K562 (cell line): ENCODE measurements at regions not wholly inside any gene's neighbourhood (a gene's known extent, or its start where the extent isn't known, plus 50 kb on each side); places are given as distances from the start of the nearest gene placed in this dataset.

Experiments
- CHD2 ChIP-seq: IDR thresholded peaks from 2 replicates; pipeline ENCODE4 v1.6.1; 2011; ENCODE audit warnings: low read depth, low read length
- HIVEP1 ChIP-seq: fragments of 250-450 bp; sonication (Bioruptor Pico); IDR thresholded peaks from 2 replicates; pipeline ENCODE4 v1.4.0; 2020; ENCODE audit warnings: mild to moderate bottlenecking
- KLF16 ChIP-seq: IDR thresholded peaks from 2 replicates; pipeline ENCODE4 v1.6.1; 2016; ENCODE audit warnings: antibody characterized with exemption
- ZNF134 ChIP-seq: fragments of 250-450 bp; sonication (Bioruptor Pico); conservative IDR thresholded peaks from 2 replicates; pipeline ENCODE4 v1.4.0; 2020
- ZNF707 ChIP-seq: fragments of 250-450 bp; sonication (Bioruptor Pico); conservative IDR thresholded peaks from 2 replicates; pipeline ENCODE4 v1.8.0; 2022; ENCODE audit warnings: inconsistent platforms, mild to moderate bottlenecking, moderate library complexity
- ZNF766 ChIP-seq: fragments of 200-800 bp; sonication (Bioruptor generic); conservative IDR thresholded peaks from 2 replicates; pipeline ENCODE4 v1.6.1; 2016; ENCODE audit warnings: missing genetic modification characterization, missing compliant biosample characterization
- ZNF79 ChIP-seq: fragments of 250-450 bp; sonication (Bioruptor Pico); IDR thresholded peaks from 2 replicates; pipeline ENCODE4 v1.4.0; 2020; ENCODE audit warnings: low read depth, mild to moderate bottlenecking, moderate library complexity
- TF ChIP-seq, protein P1 (sequence below): fragments of 450-650 bp; IDR thresholded peaks from 2 replicates; pipeline ENCODE4 v1.6.1; 2016; ENCODE audit warnings: mild to moderate bottlenecking, moderate library complexity
- TF ChIP-seq, protein P2 (sequence below): fragments of 250-450 bp; sonication (Bioruptor Pico); IDR thresholded peaks from 2 replicates; pipeline ENCODE4 v1.5.0; 2020; ENCODE audit warnings: mild to moderate bottlenecking, borderline replicate concordance
- TF ChIP-seq, protein P3 (sequence below): sonication (generic); formaldehyde crosslinking; IDR thresholded peaks from 2 replicates; pipeline ENCODE4 v1.8.1; 2023; ENCODE audit warnings: missing genetic modification reagents, mild to moderate bottlenecking, borderline replicate concordance

DNA sequence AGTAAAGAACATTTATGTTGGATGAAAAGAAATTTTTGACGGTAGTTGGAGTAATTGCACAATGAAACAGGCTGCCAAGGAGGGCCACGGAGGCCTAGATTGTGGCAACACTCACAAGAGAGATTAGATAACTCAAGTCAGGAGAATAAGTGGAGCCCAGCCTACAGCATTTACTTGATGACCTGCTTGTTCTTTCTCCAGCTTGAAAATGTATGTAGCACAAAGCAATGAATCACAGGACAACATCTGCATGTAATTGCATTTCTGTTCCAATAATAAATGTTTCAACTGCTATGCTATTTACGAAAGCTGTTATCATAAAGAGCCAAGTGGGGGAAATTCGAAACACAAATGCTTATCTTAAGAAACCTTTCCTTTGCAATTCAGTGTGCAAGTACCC is 221.2 kb upstream of the MID1 start (continued):
- TF ChIP-seq, protein P1, sequence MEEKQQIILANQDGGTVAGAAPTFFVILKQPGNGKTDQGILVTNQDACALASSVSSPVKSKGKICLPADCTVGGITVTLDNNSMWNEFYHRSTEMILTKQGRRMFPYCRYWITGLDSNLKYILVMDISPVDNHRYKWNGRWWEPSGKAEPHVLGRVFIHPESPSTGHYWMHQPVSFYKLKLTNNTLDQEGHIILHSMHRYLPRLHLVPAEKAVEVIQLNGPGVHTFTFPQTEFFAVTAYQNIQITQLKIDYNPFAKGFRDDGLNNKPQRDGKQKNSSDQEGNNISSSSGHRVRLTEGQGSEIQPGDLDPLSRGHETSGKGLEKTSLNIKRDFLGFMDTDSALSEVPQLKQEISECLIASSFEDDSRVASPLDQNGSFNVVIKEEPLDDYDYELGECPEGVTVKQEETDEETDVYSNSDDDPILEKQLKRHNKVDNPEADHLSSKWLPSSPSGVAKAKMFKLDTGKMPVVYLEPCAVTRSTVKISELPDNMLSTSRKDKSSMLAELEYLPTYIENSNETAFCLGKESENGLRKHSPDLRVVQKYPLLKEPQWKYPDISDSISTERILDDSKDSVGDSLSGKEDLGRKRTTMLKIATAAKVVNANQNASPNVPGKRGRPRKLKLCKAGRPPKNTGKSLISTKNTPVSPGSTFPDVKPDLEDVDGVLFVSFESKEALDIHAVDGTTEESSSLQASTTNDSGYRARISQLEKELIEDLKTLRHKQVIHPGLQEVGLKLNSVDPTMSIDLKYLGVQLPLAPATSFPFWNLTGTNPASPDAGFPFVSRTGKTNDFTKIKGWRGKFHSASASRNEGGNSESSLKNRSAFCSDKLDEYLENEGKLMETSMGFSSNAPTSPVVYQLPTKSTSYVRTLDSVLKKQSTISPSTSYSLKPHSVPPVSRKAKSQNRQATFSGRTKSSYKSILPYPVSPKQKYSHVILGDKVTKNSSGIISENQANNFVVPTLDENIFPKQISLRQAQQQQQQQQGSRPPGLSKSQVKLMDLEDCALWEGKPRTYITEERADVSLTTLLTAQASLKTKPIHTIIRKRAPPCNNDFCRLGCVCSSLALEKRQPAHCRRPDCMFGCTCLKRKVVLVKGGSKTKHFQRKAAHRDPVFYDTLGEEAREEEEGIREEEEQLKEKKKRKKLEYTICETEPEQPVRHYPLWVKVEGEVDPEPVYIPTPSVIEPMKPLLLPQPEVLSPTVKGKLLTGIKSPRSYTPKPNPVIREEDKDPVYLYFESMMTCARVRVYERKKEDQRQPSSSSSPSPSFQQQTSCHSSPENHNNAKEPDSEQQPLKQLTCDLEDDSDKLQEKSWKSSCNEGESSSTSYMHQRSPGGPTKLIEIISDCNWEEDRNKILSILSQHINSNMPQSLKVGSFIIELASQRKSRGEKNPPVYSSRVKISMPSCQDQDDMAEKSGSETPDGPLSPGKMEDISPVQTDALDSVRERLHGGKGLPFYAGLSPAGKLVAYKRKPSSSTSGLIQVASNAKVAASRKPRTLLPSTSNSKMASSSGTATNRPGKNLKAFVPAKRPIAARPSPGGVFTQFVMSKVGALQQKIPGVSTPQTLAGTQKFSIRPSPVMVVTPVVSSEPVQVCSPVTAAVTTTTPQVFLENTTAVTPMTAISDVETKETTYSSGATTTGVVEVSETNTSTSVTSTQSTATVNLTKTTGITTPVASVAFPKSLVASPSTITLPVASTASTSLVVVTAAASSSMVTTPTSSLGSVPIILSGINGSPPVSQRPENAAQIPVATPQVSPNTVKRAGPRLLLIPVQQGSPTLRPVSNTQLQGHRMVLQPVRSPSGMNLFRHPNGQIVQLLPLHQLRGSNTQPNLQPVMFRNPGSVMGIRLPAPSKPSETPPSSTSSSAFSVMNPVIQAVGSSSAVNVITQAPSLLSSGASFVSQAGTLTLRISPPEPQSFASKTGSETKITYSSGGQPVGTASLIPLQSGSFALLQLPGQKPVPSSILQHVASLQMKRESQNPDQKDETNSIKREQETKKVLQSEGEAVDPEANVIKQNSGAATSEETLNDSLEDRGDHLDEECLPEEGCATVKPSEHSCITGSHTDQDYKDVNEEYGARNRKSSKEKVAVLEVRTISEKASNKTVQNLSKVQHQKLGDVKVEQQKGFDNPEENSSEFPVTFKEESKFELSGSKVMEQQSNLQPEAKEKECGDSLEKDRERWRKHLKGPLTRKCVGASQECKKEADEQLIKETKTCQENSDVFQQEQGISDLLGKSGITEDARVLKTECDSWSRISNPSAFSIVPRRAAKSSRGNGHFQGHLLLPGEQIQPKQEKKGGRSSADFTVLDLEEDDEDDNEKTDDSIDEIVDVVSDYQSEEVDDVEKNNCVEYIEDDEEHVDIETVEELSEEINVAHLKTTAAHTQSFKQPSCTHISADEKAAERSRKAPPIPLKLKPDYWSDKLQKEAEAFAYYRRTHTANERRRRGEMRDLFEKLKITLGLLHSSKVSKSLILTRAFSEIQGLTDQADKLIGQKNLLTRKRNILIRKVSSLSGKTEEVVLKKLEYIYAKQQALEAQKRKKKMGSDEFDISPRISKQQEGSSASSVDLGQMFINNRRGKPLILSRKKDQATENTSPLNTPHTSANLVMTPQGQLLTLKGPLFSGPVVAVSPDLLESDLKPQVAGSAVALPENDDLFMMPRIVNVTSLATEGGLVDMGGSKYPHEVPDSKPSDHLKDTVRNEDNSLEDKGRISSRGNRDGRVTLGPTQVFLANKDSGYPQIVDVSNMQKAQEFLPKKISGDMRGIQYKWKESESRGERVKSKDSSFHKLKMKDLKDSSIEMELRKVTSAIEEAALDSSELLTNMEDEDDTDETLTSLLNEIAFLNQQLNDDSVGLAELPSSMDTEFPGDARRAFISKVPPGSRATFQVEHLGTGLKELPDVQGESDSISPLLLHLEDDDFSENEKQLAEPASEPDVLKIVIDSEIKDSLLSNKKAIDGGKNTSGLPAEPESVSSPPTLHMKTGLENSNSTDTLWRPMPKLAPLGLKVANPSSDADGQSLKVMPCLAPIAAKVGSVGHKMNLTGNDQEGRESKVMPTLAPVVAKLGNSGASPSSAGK, result no peak
- TF ChIP-seq HIVEP1 (CRISPR knock-in tag) (no peak), CHD2 (no peak), ZNF134 (no peak), ZNF766 (CRISPR knock-in tag) (peak; percentile 85), KLF16 (0 out of 2 replicates have a peak, but pooled peaks have one; percentile 38), ZNF79 (no peak), ZNF707 (CRISPR knock-in tag) (no peak)
- TF ChIP-seq, protein P2, sequence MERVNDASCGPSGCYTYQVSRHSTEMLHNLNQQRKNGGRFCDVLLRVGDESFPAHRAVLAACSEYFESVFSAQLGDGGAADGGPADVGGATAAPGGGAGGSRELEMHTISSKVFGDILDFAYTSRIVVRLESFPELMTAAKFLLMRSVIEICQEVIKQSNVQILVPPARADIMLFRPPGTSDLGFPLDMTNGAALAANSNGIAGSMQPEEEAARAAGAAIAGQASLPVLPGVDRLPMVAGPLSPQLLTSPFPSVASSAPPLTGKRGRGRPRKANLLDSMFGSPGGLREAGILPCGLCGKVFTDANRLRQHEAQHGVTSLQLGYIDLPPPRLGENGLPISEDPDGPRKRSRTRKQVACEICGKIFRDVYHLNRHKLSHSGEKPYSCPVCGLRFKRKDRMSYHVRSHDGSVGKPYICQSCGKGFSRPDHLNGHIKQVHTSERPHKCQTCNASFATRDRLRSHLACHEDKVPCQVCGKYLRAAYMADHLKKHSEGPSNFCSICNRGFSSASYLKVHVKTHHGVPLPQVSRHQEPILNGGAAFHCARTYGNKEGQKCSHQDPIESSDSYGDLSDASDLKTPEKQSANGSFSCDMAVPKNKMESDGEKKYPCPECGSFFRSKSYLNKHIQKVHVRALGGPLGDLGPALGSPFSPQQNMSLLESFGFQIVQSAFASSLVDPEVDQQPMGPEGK (CRISPR knock-in tag), result no peak
- TF ChIP-seq, protein P3, sequence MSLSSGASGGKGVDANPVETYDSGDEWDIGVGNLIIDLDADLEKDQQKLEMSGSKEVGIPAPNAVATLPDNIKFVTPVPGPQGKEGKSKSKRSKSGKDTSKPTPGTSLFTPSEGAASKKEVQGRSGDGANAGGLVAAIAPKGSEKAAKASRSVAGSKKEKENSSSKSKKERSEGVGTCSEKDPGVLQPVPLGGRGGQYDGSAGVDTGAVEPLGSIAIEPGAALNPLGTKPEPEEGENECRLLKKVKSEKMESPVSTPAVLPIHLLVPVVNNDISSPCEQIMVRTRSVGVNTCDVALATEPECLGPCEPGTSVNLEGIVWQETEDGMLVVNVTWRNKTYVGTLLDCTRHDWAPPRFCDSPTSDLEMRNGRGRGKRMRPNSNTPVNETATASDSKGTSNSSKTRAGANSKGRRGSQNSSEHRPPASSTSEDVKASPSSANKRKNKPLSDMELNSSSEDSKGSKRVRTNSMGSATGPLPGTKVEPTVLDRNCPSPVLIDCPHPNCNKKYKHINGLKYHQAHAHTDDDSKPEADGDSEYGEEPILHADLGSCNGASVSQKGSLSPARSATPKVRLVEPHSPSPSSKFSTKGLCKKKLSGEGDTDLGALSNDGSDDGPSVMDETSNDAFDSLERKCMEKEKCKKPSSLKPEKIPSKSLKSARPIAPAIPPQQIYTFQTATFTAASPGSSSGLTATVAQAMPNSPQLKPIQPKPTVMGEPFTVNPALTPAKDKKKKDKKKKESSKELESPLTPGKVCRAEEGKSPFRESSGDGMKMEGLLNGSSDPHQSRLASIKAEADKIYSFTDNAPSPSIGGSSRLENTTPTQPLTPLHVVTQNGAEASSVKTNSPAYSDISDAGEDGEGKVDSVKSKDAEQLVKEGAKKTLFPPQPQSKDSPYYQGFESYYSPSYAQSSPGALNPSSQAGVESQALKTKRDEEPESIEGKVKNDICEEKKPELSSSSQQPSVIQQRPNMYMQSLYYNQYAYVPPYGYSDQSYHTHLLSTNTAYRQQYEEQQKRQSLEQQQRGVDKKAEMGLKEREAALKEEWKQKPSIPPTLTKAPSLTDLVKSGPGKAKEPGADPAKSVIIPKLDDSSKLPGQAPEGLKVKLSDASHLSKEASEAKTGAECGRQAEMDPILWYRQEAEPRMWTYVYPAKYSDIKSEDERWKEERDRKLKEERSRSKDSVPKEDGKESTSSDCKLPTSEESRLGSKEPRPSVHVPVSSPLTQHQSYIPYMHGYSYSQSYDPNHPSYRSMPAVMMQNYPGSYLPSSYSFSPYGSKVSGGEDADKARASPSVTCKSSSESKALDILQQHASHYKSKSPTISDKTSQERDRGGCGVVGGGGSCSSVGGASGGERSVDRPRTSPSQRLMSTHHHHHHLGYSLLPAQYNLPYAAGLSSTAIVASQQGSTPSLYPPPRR (CRISPR knock-in tag), result no peak
